LNCaP clone FGC (cell line): ENCODE measurements at regions not wholly inside any gene's neighbourhood (a gene's known extent, or its start where the extent isn't known, plus 50 kb on each side); places are given as distances from the start of the nearest gene placed in this dataset.
"Not testable (repeated sequence)": the region's sequence is repeated elsewhere in the genome, so short reads cannot be mapped to it uniquely, and the experiment has no call there.

Experiments used
- DNase-seq: peaks from one replicate; pipeline ENCODE4 v3.0.0-alpha.2; 2011; ENCODE audit warnings: low read depth
- H3K4me3 ChIP-seq: 2 replicates; pipeline ENCODE4 v1.5.1; 2011; ENCODE audit warnings: mild to moderate bottlenecking, low read depth, low read length, control low read depth
- TF ChIP-seq, protein P1 (sequence below): IDR thresholded peaks from 2 replicates; pipeline ENCODE4 v1.5.1; 2012; ENCODE audit warnings: mild to moderate bottlenecking; ENCODE audit not compliant: control insufficient read depth, insufficient read depth; ENCODE audit errors: extremely low read depth

DNA sequence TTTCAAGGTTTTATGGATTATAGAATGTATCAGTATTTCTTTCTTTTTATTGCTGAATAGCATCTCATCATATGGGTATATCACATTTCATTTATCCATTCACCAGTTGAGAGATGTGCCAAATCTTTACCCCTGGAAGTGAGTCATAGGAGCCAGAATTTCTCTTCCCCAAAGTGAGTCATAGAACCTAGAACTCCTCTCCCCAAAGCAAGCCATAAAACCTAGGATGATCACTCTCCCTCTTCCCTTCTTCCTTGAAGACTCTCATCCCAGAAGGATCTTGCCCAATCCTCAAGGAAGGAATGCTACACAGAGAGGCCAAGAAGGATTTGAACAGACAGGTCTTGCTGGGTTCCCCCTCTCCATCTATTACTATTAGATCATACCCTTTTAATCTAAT is 199.9 kb downstream of the EVX1 start:
- DNase-seq = no peak
- TF ChIP-seq, protein P1, sequence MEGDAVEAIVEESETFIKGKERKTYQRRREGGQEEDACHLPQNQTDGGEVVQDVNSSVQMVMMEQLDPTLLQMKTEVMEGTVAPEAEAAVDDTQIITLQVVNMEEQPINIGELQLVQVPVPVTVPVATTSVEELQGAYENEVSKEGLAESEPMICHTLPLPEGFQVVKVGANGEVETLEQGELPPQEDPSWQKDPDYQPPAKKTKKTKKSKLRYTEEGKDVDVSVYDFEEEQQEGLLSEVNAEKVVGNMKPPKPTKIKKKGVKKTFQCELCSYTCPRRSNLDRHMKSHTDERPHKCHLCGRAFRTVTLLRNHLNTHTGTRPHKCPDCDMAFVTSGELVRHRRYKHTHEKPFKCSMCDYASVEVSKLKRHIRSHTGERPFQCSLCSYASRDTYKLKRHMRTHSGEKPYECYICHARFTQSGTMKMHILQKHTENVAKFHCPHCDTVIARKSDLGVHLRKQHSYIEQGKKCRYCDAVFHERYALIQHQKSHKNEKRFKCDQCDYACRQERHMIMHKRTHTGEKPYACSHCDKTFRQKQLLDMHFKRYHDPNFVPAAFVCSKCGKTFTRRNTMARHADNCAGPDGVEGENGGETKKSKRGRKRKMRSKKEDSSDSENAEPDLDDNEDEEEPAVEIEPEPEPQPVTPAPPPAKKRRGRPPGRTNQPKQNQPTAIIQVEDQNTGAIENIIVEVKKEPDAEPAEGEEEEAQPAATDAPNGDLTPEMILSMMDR = no peak
- H3K4me3 ChIP-seq = no peak overlapping the region

DNA sequence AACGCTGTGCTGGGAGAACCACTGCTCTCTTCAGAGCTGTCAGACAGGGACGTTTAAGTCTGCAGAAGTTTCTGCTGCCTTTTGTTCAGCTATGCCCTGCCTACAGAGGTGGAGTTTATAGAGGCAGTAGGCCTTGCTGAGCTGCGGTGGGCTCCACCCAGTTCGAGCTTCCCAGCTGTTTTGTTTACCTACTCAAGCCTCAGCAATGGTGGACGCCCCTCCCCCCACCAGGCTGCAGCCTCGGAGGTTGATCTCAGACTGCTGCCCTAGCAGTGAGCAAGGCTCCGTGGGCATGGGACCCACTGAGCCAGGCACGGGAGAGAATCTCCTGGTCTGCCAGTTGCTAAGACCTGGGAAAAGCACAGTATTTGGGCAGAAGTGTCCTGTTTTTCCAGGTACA is 206.4 kb downstream of the EVX1 start:
- not testable (repeated sequence) for H3K4me3 ChIP-seq, DNase-seq

DNA sequence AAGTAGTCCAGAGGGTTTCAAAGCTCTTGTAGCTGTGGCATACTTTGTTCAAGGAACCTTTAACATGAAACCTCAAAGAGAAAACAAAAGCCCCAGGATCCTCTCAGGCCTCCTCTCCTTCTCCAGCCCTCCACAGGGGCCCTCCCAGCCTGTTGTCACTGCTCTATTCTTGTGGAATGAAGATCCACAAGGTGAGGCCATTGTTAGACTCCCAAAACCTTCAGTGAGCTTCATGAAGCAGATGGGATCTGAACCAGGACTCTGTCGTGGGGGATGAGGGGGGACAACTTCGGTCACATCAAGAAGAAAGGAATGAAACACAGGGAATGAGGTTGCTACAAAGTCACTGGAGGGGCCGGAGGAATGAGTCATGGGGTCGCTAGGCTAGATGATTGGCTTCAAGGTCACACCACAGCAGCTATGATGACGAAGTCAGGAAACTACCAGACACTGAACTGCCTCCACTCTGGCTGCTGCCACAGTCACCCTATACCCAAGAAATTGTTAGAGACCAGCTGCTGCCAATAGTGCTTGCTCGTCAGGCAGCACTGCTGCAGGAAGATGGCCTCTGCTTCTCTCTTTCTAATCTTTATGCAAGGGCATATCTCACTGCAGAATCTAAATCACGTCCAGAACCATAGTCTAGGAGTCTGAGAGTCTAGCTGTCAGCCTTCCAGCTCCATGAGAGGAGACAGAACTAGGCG is 208.8 kb downstream of the HIBADH start:
- TF ChIP-seq, protein P1 = no peak
- no peak for DNase-seq
- H3K4me3 ChIP-seq = no peak overlapping the region

DNA sequence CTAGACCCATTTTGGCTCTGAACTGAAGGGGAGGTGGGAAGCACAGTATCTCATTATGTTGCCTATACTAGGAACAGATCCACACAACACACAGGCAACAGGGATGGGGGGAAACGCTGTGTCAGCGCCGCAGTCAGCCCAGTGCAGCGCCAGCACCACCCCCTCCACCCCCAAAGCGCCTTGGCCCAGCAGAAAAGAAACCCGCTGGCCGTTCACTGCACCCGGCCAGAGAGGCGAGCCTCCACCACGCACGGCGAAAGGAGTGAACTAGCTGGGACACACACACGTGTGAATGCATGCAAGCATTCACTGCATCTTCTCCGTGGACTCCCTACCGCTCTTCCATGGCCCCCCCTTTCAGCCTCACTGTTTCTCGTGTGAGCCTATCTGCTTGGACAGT is 205.6 kb downstream of the HIBADH start:
- DNase-seq = not testable (repeated sequence)

DNA sequence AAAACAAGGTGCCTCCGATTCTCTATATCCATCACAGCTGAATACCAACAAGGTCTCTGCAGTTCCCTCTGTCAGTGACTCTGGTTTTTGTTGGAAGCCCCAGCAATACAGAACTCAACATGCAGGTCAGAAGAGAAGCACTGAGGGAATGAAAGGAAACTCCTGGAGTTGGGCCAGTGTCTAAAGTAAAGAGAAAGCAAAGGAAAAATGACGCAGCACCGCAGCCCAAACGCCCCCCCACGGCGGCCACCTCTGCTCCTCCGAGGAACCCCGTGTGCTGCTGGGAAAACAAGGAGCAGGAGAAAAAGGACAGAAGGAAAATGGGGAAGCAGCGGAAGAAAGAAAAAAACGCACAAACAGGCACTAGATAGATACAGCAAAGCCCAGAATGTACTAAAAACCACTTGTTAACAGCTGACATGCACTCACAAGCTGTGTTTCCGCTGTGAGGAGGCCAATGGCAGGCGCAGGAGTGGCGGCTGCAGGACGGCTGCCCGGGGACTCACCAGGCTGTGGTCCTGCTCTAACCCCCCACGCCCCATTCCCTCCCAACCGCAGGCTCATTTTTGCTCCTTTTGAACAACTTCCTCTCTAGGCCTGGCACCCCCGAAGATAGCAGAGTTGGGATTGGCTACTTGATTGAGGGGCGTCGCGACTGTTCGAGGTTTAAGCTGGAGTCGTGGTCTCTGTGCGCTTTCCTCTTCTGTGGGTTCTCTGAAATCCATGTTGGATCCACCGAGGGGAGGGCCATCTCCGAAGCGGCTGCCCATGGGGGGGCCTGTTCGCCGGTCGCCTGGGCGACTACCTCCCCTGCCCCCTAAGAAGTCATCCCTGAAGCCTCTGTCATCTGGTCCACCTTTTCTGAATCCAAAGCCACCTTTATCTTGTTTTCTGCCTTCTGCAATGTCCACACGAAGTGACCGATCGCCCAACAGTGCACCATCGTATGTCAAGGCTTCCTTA is 204.8 kb downstream of the HIBADH start:
- H3K4me3 ChIP-seq, DNase-seq: not testable (repeated sequence)

More for the DNA sequence above, 205.6 kb downstream of the HIBADH start:
- not testable (repeated sequence) for H3K4me3 ChIP-seq

DNA sequence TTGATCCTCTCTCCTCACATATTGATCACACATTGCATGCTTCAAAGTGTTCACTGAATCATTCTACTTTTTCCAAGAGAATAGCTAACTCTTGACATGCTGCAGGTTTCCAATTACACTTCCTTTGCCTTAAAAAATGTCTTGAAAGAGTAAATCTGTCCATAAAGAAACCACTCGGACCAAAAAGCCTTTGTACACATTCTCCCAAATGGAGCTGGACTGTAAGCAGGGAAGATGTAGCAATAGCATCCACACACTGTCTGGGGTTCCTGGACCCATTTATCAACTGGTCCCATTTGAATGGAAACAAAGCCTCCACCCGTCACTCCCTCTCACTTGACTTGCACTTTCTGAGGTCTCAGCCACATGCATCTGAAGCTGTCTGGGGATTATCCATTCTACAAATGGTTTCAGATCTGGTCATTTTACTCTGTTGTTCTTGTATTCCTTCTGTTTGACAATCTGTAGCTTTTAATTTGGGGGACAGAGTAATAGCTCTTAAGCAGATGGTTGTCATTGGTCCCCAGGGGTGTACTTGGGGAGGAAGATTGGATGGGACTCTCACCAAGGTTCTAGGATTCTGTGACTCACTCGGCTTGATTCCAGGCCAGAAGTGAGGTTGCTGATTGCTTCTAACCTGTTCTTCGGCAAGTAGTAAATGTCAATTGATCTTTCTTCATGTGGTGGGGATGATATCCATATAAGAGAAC is 203.5 kb downstream of the HIBADH start:
- no peak for DNase-seq
- TF ChIP-seq, protein P1 = no peak
- no peak overlapping the region for H3K4me3 ChIP-seq

DNA sequence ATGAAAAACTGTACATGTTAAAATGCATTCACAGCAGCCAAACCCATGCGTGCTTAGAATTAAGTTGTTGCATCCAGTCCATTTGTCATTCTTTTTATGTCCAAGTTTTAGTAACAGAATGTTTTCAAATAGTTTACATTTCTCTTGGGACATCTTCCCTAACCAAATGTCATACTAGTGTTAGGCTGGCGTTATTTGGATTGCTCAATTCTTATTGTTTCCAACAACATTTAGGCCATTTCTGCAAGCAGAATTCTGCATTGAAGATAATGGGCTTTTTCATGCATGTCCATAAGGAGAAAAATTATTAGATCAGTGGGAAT is 203.0 kb downstream of the HIBADH start:
- TF ChIP-seq, protein P1 = no peak
- no peak overlapping the region for H3K4me3 ChIP-seq
- DNase-seq = no peak

DNA sequence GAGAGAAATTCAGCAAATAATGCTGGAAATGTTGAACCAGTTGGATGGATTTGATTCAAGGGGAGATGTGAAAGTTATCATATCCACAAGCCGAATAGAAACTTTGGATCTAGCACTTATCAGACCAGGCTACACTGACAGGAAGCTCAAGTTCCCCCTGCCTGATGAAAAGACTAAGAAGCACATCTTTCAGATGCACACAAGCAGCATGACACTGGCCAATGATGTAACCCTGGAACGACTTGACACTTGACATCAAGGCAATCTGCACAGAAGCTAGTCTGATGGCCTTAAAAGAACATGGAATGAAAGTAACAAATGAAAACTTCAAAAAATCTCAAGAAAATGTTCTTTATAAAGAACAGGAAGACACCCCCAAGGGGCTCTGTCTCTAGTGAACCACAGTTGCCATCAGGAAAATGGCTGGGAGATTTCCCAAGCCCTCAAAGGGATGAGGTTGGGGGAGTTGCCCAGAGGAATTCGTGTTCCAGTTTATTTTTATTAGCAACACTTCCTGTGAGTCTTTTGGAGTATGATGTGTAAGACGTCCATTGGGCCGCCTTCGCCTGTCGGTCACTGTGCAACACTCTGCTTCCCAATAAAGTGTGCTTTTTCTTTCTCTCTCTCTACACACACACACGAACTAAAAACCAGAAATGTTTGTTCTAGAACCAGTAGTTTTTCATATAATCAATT is 200.0 kb downstream of the HIBADH start:
- H3K4me3 ChIP-seq = no peak overlapping the region
- DNase-seq = no peak
- TF ChIP-seq, protein P1 = no peak
